K562 (cell line): ENCODE measurements at regions not wholly inside any gene's neighbourhood (a gene's known extent, or its start where the extent isn't known, plus 50 kb on each side); places are given as distances from the start of the nearest gene placed in this dataset.
A peak's percentile ranks its signal among the peaks of the same experiment; 100 is the strongest.

Experiments
- ATAC-seq: fragments of 200-7000 bp; cut with Tn5 transposase; 3 replicates; pipeline ENCODE4 v1.9.1; 2020; ENCODE audit warnings: moderate library complexity
- BruUV-seq: library from RNA; stranded (reverse); fragments of 400-500 nt; replicated peaks from 2 replicates; lab custom pipeline; 2021; lab: Mats Ljungman, UMichigan
- CTCF ChIA-PET: fragments of 300-600 bp; formaldehyde crosslinking; extraction: SDS; loops from one replicate; lab custom pipeline; 2021; ENCODE audit warnings: low intra/inter-chr PET ratio; lab: Yijun Ruan, JAX
- POLR2A ChIA-PET: fragments of 300-600, 350-650 bp; sonication (Branson Sonifier 250); formaldehyde crosslinking; extraction: SDS; loops from one replicate; lab custom pipeline; 2021; ENCODE audit warnings: antibody characterized with exemption, inconsistent platforms; lab: Yijun Ruan, JAX
- DNase-seq, 4 experiments: peaks; one replicate each; pipeline versions ENCODE4 v3.0.0 to v3.0.0-alpha.2; 2011 to 2018; ENCODE audit warnings: low spot score in 3 of 4, mixed read lengths in 3 of 4; ENCODE audit errors: extremely low read depth in 1 of 4
- FAIRE-seq: peaks from 2 replicates; lab custom pipeline; 2011; peaks lifted over from hg19 to GRCh38; lab: Jason Lieb, UNC
- H2AFZ ChIP-seq: 2 replicates; pipeline ENCODE4 v1.6.0; 2011; ENCODE audit warnings: low read depth, low read length, control low read depth, inconsistent platforms
- H3K27ac ChIP-seq: fragments of 200-600 bp; 3 replicates; pipeline ENCODE4 v1.8.0; 2011; ENCODE audit warnings: low read depth, mild to moderate bottlenecking, control low read depth, inconsistent platforms, low read length, moderate library complexity, mixed read lengths; ENCODE audit errors: extremely low read depth
- H3K27me3 ChIP-seq, 2 experiments: fragments of 300-600 bp in 1 of 2; 2 replicates in 1 of 2; 3 replicates in 1 of 2; pipeline versions ENCODE4 v1.6.0 to v1.8.0; 2011; ENCODE audit warnings: inconsistent platforms in 2 of 2, low read length in 2 of 2, mild to moderate bottlenecking in 1 of 2, mixed read lengths in 1 of 2, moderate library complexity in 1 of 2; ENCODE audit not compliant: control insufficient read depth in 2 of 2, insufficient read depth in 2 of 2
- H3K36me3 ChIP-seq: fragments of 300-600 bp; 3 replicates; pipeline ENCODE4 v1.8.0; 2011; ENCODE audit warnings: mild to moderate bottlenecking, low read length, inconsistent platforms; ENCODE audit not compliant: control insufficient read depth, insufficient read depth
- H3K4me1 ChIP-seq, 2 experiments: fragments of 200-600 bp in 1 of 2; replicated peaks in 1 of 2; 2 replicates in 1 of 2; 3 replicates in 1 of 2; pipeline versions ENCODE4 v1.5.1 to v1.8.0; 2011; ENCODE audit warnings: inconsistent platforms in 2 of 2, low read length in 2 of 2, mild to moderate bottlenecking in 1 of 2, mixed read lengths in 1 of 2, moderate library complexity in 1 of 2; ENCODE audit not compliant: control insufficient read depth in 2 of 2, insufficient read depth in 2 of 2
- H3K4me2 ChIP-seq: 2 replicates; pipeline ENCODE4 v1.6.1; 2011; ENCODE audit warnings: low read length, control low read depth, inconsistent platforms, mixed read lengths; ENCODE audit not compliant: insufficient read depth
- H3K4me3 ChIP-seq: fragments of 200-600 bp; sonication (generic), shearing (Covaris generic); 2 replicates; pipeline ENCODE4 v1.5.1; 2016; ENCODE audit warnings: control low read depth, inconsistent platforms
- H3K79me2 ChIP-seq: fragments of 200-600 bp; 3 replicates; pipeline ENCODE4 v1.8.0; 2011; ENCODE audit warnings: low read length, inconsistent platforms; ENCODE audit not compliant: control insufficient read depth, insufficient read depth
- H3K9ac ChIP-seq, 2 experiments: 2 replicates each; pipeline versions ENCODE4 v1.6.0 to v1.6.1; 2011; ENCODE audit warnings: low read depth in 2 of 2, low read length in 2 of 2, control low read depth in 1 of 2, inconsistent platforms in 1 of 2, mild to moderate bottlenecking in 1 of 2, mixed read lengths in 1 of 2; ENCODE audit not compliant: insufficient read depth in 1 of 2
- H3K9me1 ChIP-seq: one replicate; pipeline ENCODE4 v1.6.0; 2011; ENCODE audit warnings: inconsistent platforms, mild to moderate bottlenecking, low read length, moderate library complexity; ENCODE audit not compliant: control insufficient read depth, insufficient read depth
- H3K9me3 ChIP-seq: replicated peaks from 2 replicates; pipeline ENCODE4 v1.5.1; 2011; ENCODE audit warnings: low read depth, low read length, inconsistent platforms; ENCODE audit not compliant: control insufficient read depth, insufficient read depth
- H4K20me1 ChIP-seq: replicated peaks from 2 replicates; pipeline ENCODE4 v1.6.1; 2011; ENCODE audit warnings: low read length, inconsistent platforms, mixed read lengths; ENCODE audit not compliant: control insufficient read depth, insufficient read depth
- ARID1B ChIP-seq: fragments of 450-650 bp; IDR thresholded peaks from 2 replicates; pipeline ENCODE4 v1.6.1; 2016; ENCODE audit warnings: antibody characterized with exemption, mild to moderate bottlenecking, inconsistent platforms
- C11orf30 ChIP-seq: fragments of 450-650 bp; IDR thresholded peaks from 2 replicates; pipeline ENCODE4 v1.6.1; 2016; ENCODE audit warnings: low read depth, mild to moderate bottlenecking
- KLF1 ChIP-seq: fragments of 450-650 bp; IDR thresholded peaks from 2 replicates; pipeline ENCODE4 v1.6.1; 2016; ENCODE audit warnings: missing genetic modification characterization, missing compliant biosample characterization
- MAFF ChIP-seq: IDR thresholded peaks from 2 replicates; pipeline ENCODE4 v1.6.1; 2012; ENCODE audit warnings: low read length, improper control_type of control experiment
- MAFG ChIP-seq: fragments of 450-650 bp; conservative IDR thresholded peaks from 2 replicates; pipeline ENCODE4 v1.6.1; 2016; ENCODE audit warnings: missing genetic modification characterization, missing compliant biosample characterization
- MAFK ChIP-seq: IDR thresholded peaks from 2 replicates; pipeline ENCODE4 v1.6.1; 2011; ENCODE audit warnings: low read length, improper control_type of control experiment
- NRF1 ChIP-seq, 2 experiments: fragments of 450-650 bp; IDR thresholded peaks in 1 of 2; conservative IDR thresholded peaks in 1 of 2; 2 replicates each; pipeline ENCODE4 v1.6.1; 2014; ENCODE audit warnings: mild to moderate bottlenecking in 2 of 2
- RFX1 ChIP-seq: fragments of 450-650 bp; IDR thresholded peaks from 2 replicates; pipeline ENCODE4 v1.6.1; 2016; ENCODE audit warnings: mild to moderate bottlenecking, moderate library complexity
- ZBED1 ChIP-seq: IDR thresholded peaks from 2 replicates; pipeline ENCODE4 v1.6.1; 2014
- ZNF121 ChIP-seq: sonication (generic); formaldehyde crosslinking; conservative IDR thresholded peaks from 2 replicates; pipeline ENCODE4 v1.8.0; 2022; ENCODE audit warnings: missing genetic modification reagents
- ZNF316 ChIP-seq: fragments of 450-650 bp; IDR thresholded peaks from 2 replicates; pipeline ENCODE4 v1.6.1; 2016
- WGBS: fragments of 100-300 bp; shearing (Covaris generic); methylation state at CpG from one replicate; pipeline ENCODE4 v1.1.6; 2016; ENCODE audit warnings: low coverage, mixed read lengths; ENCODE audit not compliant: insufficient coverage; ENCODE audit errors: missing lambda C conversion rate; 5-methylcytosine and 5-hydroxymethylcytosine counted together
- in situ Hi-C: fragments of 300-500 bp; cut with MboI; formaldehyde crosslinking; loops from 4 replicates; pipeline ENCODE4 v1.15.0; 2018; ENCODE audit warnings: inconsistent platforms, mixed read lengths
- intact Hi-C: fragments of 100-400 bp; cut with micrococcal nuclease; formaldehyde crosslinking; loops from 2 replicates; pipeline ENCODE4 v1.14.2; 2022
- TF ChIP-seq, protein P1 (sequence below): fragments of 250-450 bp; sonication (Bioruptor Pico); IDR thresholded peaks from 2 replicates; pipeline ENCODE4 v1.8.0; 2022; ENCODE audit warnings: inconsistent platforms

DNA sequence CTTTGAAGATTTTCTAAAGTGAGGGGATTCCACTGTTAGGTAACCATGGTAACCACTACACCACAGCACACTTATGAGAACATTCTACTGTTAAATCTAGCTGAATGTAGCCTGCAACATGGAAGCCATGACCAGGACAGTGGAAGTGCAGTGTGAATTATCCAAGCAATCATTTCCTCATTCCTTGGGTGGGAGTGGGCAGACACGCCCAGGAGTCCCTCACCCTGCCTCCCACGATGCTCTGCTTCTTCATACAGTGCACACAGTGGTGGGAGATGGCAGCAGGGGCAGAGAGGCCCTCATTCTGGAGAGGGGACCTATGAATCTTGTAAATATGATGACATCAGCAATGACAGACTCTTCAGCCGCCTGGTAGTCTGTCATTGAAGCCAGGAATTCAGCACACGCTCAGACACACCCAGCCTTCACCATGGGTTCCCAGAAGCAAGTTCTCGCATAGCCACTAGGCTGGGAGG, 70.1 kb upstream of the HOXC13 start:
- ChIA-PET POLR2A (interaction anchor here (0.6 kb wide), 1 partner anchor 161 kb away, joined by 5 read pairs; no protein-coding TSS in a partner anchor), CTCF (no interaction called here)
- Histone ChIP-seq H2AFZ (no peak overlapping the region), H3K9me3 (no peaks in the 10 kb centered on the region), H3K36me3 (no peaks in the 10 kb centered on the region), H4K20me1 (no peaks in the 10 kb centered on the region), H3K27ac (no peak overlapping the region), H3K4me1 (no peaks in the 10 kb centered on the region; a peak in 2 of 5 replicates), H3K9ac (no peak overlapping the region), H3K9me1 (no peaks in the 10 kb centered on the region), H3K79me2 (no peaks in the 10 kb centered on the region), H3K27me3 (peaks cover 5 to 6% of the 10 kb centered on the region in 2 experiments; a peak in 3 of 5 replicates), H3K4me3 (no peak overlapping the region), H3K4me2 (no peak overlapping the region)
- ATAC-seq: no peak
- 4% methylated on average over 5 of the region's 5 CpGs for WGBS
- BruUV-seq: no TSS peak
- in situ Hi-C loops: no loop called here
- FAIRE-seq: no peak
- intact Hi-C loops: no loop called here
- no peak for DNase-seq
- TF ChIP-seq ZNF316: peak; percentile 43
- TF ChIP-seq, protein P1, sequence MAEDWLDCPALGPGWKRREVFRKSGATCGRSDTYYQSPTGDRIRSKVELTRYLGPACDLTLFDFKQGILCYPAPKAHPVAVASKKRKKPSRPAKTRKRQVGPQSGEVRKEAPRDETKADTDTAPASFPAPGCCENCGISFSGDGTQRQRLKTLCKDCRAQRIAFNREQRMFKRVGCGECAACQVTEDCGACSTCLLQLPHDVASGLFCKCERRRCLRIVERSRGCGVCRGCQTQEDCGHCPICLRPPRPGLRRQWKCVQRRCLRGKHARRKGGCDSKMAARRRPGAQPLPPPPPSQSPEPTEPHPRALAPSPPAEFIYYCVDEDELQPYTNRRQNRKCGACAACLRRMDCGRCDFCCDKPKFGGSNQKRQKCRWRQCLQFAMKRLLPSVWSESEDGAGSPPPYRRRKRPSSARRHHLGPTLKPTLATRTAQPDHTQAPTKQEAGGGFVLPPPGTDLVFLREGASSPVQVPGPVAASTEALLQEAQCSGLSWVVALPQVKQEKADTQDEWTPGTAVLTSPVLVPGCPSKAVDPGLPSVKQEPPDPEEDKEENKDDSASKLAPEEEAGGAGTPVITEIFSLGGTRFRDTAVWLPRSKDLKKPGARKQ (CRISPR knock-in tag): no peak
- peak; percentile 60 for TF ChIP-seq MAFF
- no peak for TF ChIP-seq ZBED1
- TF ChIP-seq KLF1 (tag): 0 out of 2 replicates have a peak, but pooled peaks have one; percentile 49
- peak; percentile 49; the same call in 1 of the 2 replicates for TF ChIP-seq MAFK
- TF ChIP-seq MAFG: peak; percentile 44
- TF ChIP-seq ARID1B: no peak
- TF ChIP-seq RFX1: peak; percentile 89
- TF ChIP-seq C11orf30: peak; percentile 43; the same call in 1 of the 2 replicates
- no peak for TF ChIP-seq NRF1 (conservative IDR thresholded peaks at IDR 0.05 in 1 of 2, IDR thresholded peaks at IDR 0.05 in 1 of 2)
- TF ChIP-seq ZNF121 (CRISPR knock-in tag): no peak
